Islet precursor cell (in vitro differentiated cells): ENCODE measurements at regions not wholly inside any gene's neighbourhood (a gene's known extent, or its start where the extent isn't known, plus 50 kb on each side); places are given as distances from the start of the nearest gene placed in this dataset.
"Not testable (repeated sequence)": the region's sequence is repeated elsewhere in the genome, so short reads cannot be mapped to it uniquely, and the experiment has no call there.

Experiments
- DNase-seq: peaks from one replicate; pipeline ENCODE4 v3.0.0-alpha.2; 2018

- DNase-seq: no peak
Observed at GRCh38 chr19:13712767-13713201, 51.5 kb upstream of the MRI1 start.

- no peak for DNase-seq
Observed at GRCh38 chr19:13707915-13708314, 56.4 kb upstream of the MRI1 start.

GRCh38 chr19:13705928-13706447, 58.3 kb upstream of the MRI1 start:
- no peak for DNase-seq

- no peak for DNase-seq
Observed at GRCh38 chr19:13705201-13705600, 59.1 kb upstream of the MRI1 start.

- no peak for DNase-seq
Observed at GRCh38 chr19:13701624-13702023, 62.7 kb upstream of the MRI1 start.

GRCh38 chr19:13700621-13701020, 63.7 kb upstream of the MRI1 start:
- no peak for DNase-seq

GRCh38 chr19:13699786-13700185, 64.5 kb upstream of the MRI1 start:
- no peak for DNase-seq

GRCh38 chr19:13696839-13697238, 67.5 kb upstream of the MRI1 start:
- DNase-seq: no peak

GRCh38 chr19:13693889-13694288, 70.4 kb upstream of the MRI1 start:
- DNase-seq: peak; percentile 61

- DNase-seq: no peak
Observed at GRCh38 chr19:13691569-13692435, 72.5 kb upstream of the MRI1 start.

GRCh38 chr19:13689085-13689484, 75.2 kb upstream of the MRI1 start:
- no peak for DNase-seq

- no peak for DNase-seq
Observed at GRCh38 chr19:13684021-13684420, 80.3 kb upstream of the MRI1 start.

- no peak for DNase-seq
Observed at GRCh38 chr19:13681509-13681908, 82.8 kb upstream of the MRI1 start.

GRCh38 chr19:13680708-13681360, 83.5 kb upstream of the MRI1 start:
- DNase-seq: not testable (repeated sequence)

- not testable (repeated sequence) for DNase-seq
Observed at GRCh38 chr19:13676967-13677366, 87.4 kb upstream of the MRI1 start.

- DNase-seq: not testable (repeated sequence)
Observed at GRCh38 chr19:13672480-13673175, 91.7 kb upstream of the MRI1 start.

- no peak for DNase-seq
Observed at GRCh38 chr19:13670846-13671245, 93.5 kb upstream of the MRI1 start.

- no peak for DNase-seq
Observed at GRCh38 chr19:13669780-13670355, 94.5 kb upstream of the MRI1 start.

- no peak for DNase-seq
Observed at GRCh38 chr19:13668964-13669363, 95.4 kb upstream of the MRI1 start.

GRCh38 chr19:13666165-13666564, 98.2 kb upstream of the MRI1 start:
- DNase-seq: no peak

GRCh38 chr19:13665125-13665905, 99.0 kb upstream of the MRI1 start:
- DNase-seq: no peak
